ENCODE measurements at regions not wholly inside any gene's neighbourhood (a gene's known extent, or its start where the extent isn't known, plus 50 kb on each side); places are given as distances from the start of the nearest gene placed in this dataset.

- POLR2A ChIA-PET = no interaction called here
- no TSS peak for BruUV-seq (replicated peaks)
- no peak overlapping the region for H2AFZ ChIP-seq (ENCODE audit: low read depth, low read length)
- H3K4me3 ChIP-seq (replicated peaks in 1 of 3; ENCODE audit: insufficient read depth in 1 of 3, low read depth in 1 of 3, low read length in 3 of 3) = no peak overlapping the region
- DNase-seq (ENCODE audit: low read depth, low spot score) = no peak
- no peaks in the 10 kb centered on the region for H3K79me2 ChIP-seq (ENCODE audit: control insufficient read depth, insufficient read depth, low read length)
- dilution Hi-C loops (cut with MboI; ENCODE audit: extremely low pct_ligation_motif_present, low sequenced_read_pairs) = no loop called here
- no peaks in the 10 kb centered on the region for H3K36me3 ChIP-seq (ENCODE audit: control insufficient read depth in 2 of 2, extremely low read depth in 1 of 2, insufficient read depth in 2 of 2, low read length in 2 of 2)
- H3K9ac ChIP-seq (replicated peaks; ENCODE audit: extremely low read depth, insufficient read depth, low read length) = no peak overlapping the region
- H3K9me3 ChIP-seq (replicated peaks; ENCODE audit: control insufficient read depth, insufficient read depth, low read length) = no peaks in the 10 kb centered on the region
- no peaks in the 10 kb centered on the region for H3K4me1 ChIP-seq (ENCODE audit: control insufficient read depth, extremely low read depth, insufficient read depth, low read length)
- no peak overlapping the region for H3K27ac ChIP-seq (ENCODE audit: insufficient read depth, low read depth, low read length)
- intact Hi-C loops (cut with micrococcal nuclease) = no loop called here
- no peak for TF ChIP-seq CTCF (IDR thresholded peaks at IDR 0.05; ENCODE audit: extremely low read depth in 1 of 2, insufficient read depth in 1 of 2, low read depth in 1 of 2, low read length in 2 of 2)
- no peak for TF ChIP-seq GATA2 (IDR thresholded peaks at IDR 0.05; ENCODE audit: insufficient read depth, insufficient read length, low read depth, low read length)
- TF ChIP-seq JUN (IDR thresholded peaks at IDR 0.05; ENCODE audit: borderline replicate concordance, insufficient read depth, insufficient read length, low read depth) = no peak
- no peak for TF ChIP-seq MYC (IDR thresholded peaks at IDR 0.05; ENCODE audit: low read depth, low read length)
- no peak for TF ChIP-seq EZH2 (IDR thresholded peaks at IDR 0.05; ENCODE audit: borderline replicate concordance, low read depth, low read length, severe bottlenecking)
- FAIRE-seq = no peak
- no peaks in the 10 kb centered on the region for H4K20me1 ChIP-seq (replicated peaks; ENCODE audit: control insufficient read depth, extremely low read depth, insufficient read depth, low read length)
- H3K4me2 ChIP-seq (ENCODE audit: insufficient read depth, low read length) = no peak overlapping the region
- H3K27me3 ChIP-seq (ENCODE audit: control insufficient read depth in 2 of 2, insufficient read depth in 2 of 2, low read length in 2 of 2) = no peaks in the 10 kb centered on the region
- CTCF ChIA-PET = no interaction called here
- no peaks in the 10 kb centered on the region for H3K9me1 ChIP-seq (replicated peaks; ENCODE audit: control insufficient read depth, extremely low read depth, insufficient read depth, low read length)
Observed at GRCh38 chr17:11053846-11054245, 187.2 kb upstream of the SHISA6 start.

GRCh38 chr17:11049539-11049938 is 191.5 kb upstream of the SHISA6 start:
- H3K36me3 ChIP-seq (ENCODE audit: control insufficient read depth in 2 of 2, extremely low read depth in 1 of 2, insufficient read depth in 2 of 2, low read length in 2 of 2) = no peaks in the 10 kb centered on the region
- no peaks in the 10 kb centered on the region for H3K4me1 ChIP-seq (ENCODE audit: control insufficient read depth, extremely low read depth, insufficient read depth, low read length)
- peaks cover 6% of the 10 kb centered on the region for H3K9me3 ChIP-seq (replicated peaks; ENCODE audit: control insufficient read depth, insufficient read depth, low read length)
- CTCF ChIA-PET = no interaction called here
- no peak overlapping the region for H3K9ac ChIP-seq (replicated peaks; ENCODE audit: extremely low read depth, insufficient read depth, low read length)
- H3K27me3 ChIP-seq (ENCODE audit: control insufficient read depth in 2 of 2, insufficient read depth in 2 of 2, low read length in 2 of 2) = no peaks in the 10 kb centered on the region
- dilution Hi-C loops (cut with MboI; ENCODE audit: extremely low pct_ligation_motif_present, low sequenced_read_pairs) = no loop called here
- no peak for FAIRE-seq
- H3K4me3 ChIP-seq (replicated peaks in 1 of 3; ENCODE audit: insufficient read depth in 1 of 3, low read depth in 1 of 3, low read length in 3 of 3) = no peak overlapping the region
- DNase-seq (ENCODE audit: low read depth, low spot score) = no peak
- H3K4me2 ChIP-seq (ENCODE audit: insufficient read depth, low read length) = no peak overlapping the region
- intact Hi-C loops (cut with micrococcal nuclease) = no loop called here
- no peak for TF ChIP-seq MYC (IDR thresholded peaks at IDR 0.05; ENCODE audit: low read depth, low read length)
- TF ChIP-seq FOS (IDR thresholded peaks at IDR 0.05; ENCODE audit: borderline replicate concordance, insufficient read depth, low read length) = no peak
- TF ChIP-seq JUN (IDR thresholded peaks at IDR 0.05; ENCODE audit: borderline replicate concordance, insufficient read depth, insufficient read length, low read depth) = no peak
- no peak for TF ChIP-seq GATA2 (IDR thresholded peaks at IDR 0.05; ENCODE audit: insufficient read depth, insufficient read length, low read depth, low read length)
- H4K20me1 ChIP-seq (replicated peaks; ENCODE audit: control insufficient read depth, extremely low read depth, insufficient read depth, low read length) = no peaks in the 10 kb centered on the region
- no peak overlapping the region for H3K27ac ChIP-seq (ENCODE audit: insufficient read depth, low read depth, low read length)
- H3K79me2 ChIP-seq (ENCODE audit: control insufficient read depth, insufficient read depth, low read length) = no peaks in the 10 kb centered on the region
- no peaks in the 10 kb centered on the region for H3K9me1 ChIP-seq (replicated peaks; ENCODE audit: control insufficient read depth, extremely low read depth, insufficient read depth, low read length)
- BruUV-seq (replicated peaks) = no TSS peak
- no peak overlapping the region for H2AFZ ChIP-seq (ENCODE audit: low read depth, low read length)
- POLR2A ChIA-PET = no interaction called here
